Parathyroid adenoma (tissue), 2 donors: ENCODE measurements at regions not wholly inside any gene's neighbourhood (a gene's known extent, or its start where the extent isn't known, plus 50 kb on each side); places are given as distances from the start of the nearest gene placed in this dataset.

ENCODE experiments used
- H2AFZ ChIP-seq: fragments of 300-600 bp; sonication (generic); one replicate; pipeline ENCODE4 v1.7.0; 2017; ENCODE audit warnings: antibody characterized with exemption, mild to moderate bottlenecking
- H3K27ac ChIP-seq: fragments of 300-600 bp; sonication (generic); one replicate; pipeline ENCODE4 v1.7.0; 2017
- H3K27me3 ChIP-seq: fragments of 300-600 bp; sonication (generic); one replicate; pipeline ENCODE4 v1.7.0; 2017; ENCODE audit warnings: low read length; ENCODE audit not compliant: control insufficient read depth, insufficient read depth
- H3K36me3 ChIP-seq: fragments of 300-600 bp; sonication (generic); one replicate; pipeline ENCODE4 v1.7.0; 2017; ENCODE audit warnings: low read length; ENCODE audit not compliant: control insufficient read depth, insufficient read depth
- H3K4me1 ChIP-seq: fragments of 300-600 bp; sonication (generic); one replicate; pipeline ENCODE4 v1.7.0; 2017; ENCODE audit warnings: control low read depth
- H3K4me2 ChIP-seq: fragments of 300-600 bp; sonication (generic); one replicate; pipeline ENCODE4 v1.7.0; 2017; ENCODE audit warnings: low read length
- H3K4me3 ChIP-seq: fragments of 300-600 bp; sonication (generic); one replicate; pipeline ENCODE4 v1.7.0; 2017; ENCODE audit warnings: low read depth, low read length
- H3K79me2 ChIP-seq: fragments of 300-600 bp; sonication (generic); one replicate; pipeline ENCODE4 v1.7.0; 2017; ENCODE audit warnings: control low read depth
- H3K9ac ChIP-seq: fragments of 300-600 bp; sonication (generic); one replicate; pipeline ENCODE4 v1.7.0; 2017; ENCODE audit warnings: mild to moderate bottlenecking
- H3K9me3 ChIP-seq: fragments of 300-600 bp; sonication (generic); one replicate; pipeline ENCODE4 v1.7.0; 2017; ENCODE audit warnings: low read length; ENCODE audit not compliant: control insufficient read depth
- CTCF ChIP-seq: fragments of 300-600 bp; sonication (generic); IDR thresholded peaks from one replicate; pipeline ENCODE4 v1.7.0; 2017; ENCODE audit warnings: antibody characterized with exemption, mild to moderate bottlenecking
- donor health status: primary hyperparathyroidism.

GRCh38 chr2:234802071-234802844 lies 149.6 kb upstream of the SH3BP4 start:
- Histone ChIP-seq H3K27ac (no peak overlapping the region), H3K79me2 (no peaks in the 10 kb centered on the region), H3K27me3 (no peaks in the 10 kb centered on the region), H3K4me3 (no peak overlapping the region), H3K4me1 (no peaks in the 10 kb centered on the region), H3K9ac (no peak overlapping the region), H3K4me2 (no peak overlapping the region), H3K36me3 (no peaks in the 10 kb centered on the region), H3K9me3 (no peaks in the 10 kb centered on the region), H2AFZ (no peak overlapping the region)
- TF ChIP-seq CTCF = no peak

- Histone ChIP-seq H3K9ac (no peak overlapping the region), H3K79me2 (no peaks in the 10 kb centered on the region), H3K4me1 (no peaks in the 10 kb centered on the region), H3K9me3 (no peaks in the 10 kb centered on the region), H3K4me2 (no peak overlapping the region), H2AFZ (no peak overlapping the region), H3K4me3 (no peak overlapping the region), H3K27me3 (no peaks in the 10 kb centered on the region), H3K27ac (no peak overlapping the region), H3K36me3 (no peaks in the 10 kb centered on the region)
- TF ChIP-seq CTCF = no peak
Observed at GRCh38 chr2:234797566-234798250, 154.1 kb upstream of the SH3BP4 start.

GRCh38 chr2:234796045-234796591 lies 155.7 kb upstream of the SH3BP4 start:
- no peak overlapping the region for H3K27ac ChIP-seq
- H2AFZ ChIP-seq = no peak overlapping the region
- H3K79me2 ChIP-seq = no peaks in the 10 kb centered on the region
- no peaks in the 10 kb centered on the region for H3K4me1 ChIP-seq
- H3K9me3 ChIP-seq = no peaks in the 10 kb centered on the region
- no peak for TF ChIP-seq CTCF
- H3K27me3 ChIP-seq = no peaks in the 10 kb centered on the region
- no peak overlapping the region for H3K9ac ChIP-seq
- no peak overlapping the region for H3K4me2 ChIP-seq
- H3K4me3 ChIP-seq = no peak overlapping the region
- H3K36me3 ChIP-seq = no peaks in the 10 kb centered on the region

- Histone ChIP-seq H3K4me2 (no peak overlapping the region), H3K9me3 (no peaks in the 10 kb centered on the region), H2AFZ (no peak overlapping the region), H3K27me3 (no peaks in the 10 kb centered on the region), H3K79me2 (no peaks in the 10 kb centered on the region), H3K9ac (no peak overlapping the region), H3K27ac (no peak overlapping the region), H3K4me1 (no peaks in the 10 kb centered on the region), H3K4me3 (no peak overlapping the region), H3K36me3 (no peaks in the 10 kb centered on the region)
- TF ChIP-seq CTCF = no peak
Observed at GRCh38 chr2:234795272-234795920, 156.4 kb upstream of the SH3BP4 start.
